GM21576 (cell line): ENCODE measurements at regions not wholly inside any gene's neighbourhood (a gene's known extent, or its start where the extent isn't known, plus 50 kb on each side); places are given as distances from the start of the nearest gene placed in this dataset.
A peak's percentile ranks its signal among the peaks of the same experiment; 100 is the strongest.

Experiments
- ATAC-seq: cut with Tn5 transposase; IDR thresholded peaks from one replicate; pipeline ENCODE4 v1.9.1; 2021; ENCODE audit warnings: mild to moderate bottlenecking, moderate library complexity; ENCODE audit not compliant: unreplicated experiment

DNA sequence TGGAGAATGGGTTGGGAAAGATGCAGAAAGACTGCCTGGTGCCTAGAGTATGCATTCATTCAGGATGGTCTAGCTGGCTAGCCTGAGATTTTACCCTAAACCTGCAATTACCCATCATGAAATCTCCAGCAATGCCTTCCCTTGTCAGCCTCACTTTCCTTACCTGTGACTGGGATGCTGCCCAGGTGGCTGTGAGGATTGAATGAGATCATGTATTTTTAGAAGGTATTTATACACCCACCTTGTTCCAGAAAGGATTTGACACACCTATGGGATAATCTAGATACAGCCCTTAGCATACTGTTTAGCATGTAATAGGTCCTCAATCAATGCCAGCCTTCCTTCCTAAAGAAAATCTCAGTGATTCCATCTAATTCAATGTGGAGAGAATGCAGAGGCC lies 561.4 kb downstream of the CDK5RAP2 start:
- no peak for ATAC-seq

DNA sequence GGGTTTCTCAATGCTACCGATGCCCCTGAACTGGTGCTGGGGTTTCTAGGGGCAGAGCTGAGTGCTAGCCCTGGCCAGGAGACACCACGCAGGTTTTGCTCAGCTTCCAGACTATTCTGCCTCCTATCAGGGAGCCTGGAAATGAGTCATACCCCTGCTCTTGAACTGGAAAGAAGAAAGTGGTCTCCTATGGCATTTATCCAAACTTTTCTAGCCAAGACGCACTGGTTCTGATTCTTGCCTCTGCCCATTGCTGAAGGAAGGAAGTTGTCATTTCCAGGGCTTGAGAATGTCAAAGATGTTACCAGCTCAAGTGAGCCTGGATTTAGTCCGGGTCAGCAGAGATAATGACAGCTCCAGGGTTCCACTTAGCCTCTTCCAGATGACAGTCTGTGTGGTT lies 561.9 kb downstream of the CDK5RAP2 start:
- no peak for ATAC-seq

DNA sequence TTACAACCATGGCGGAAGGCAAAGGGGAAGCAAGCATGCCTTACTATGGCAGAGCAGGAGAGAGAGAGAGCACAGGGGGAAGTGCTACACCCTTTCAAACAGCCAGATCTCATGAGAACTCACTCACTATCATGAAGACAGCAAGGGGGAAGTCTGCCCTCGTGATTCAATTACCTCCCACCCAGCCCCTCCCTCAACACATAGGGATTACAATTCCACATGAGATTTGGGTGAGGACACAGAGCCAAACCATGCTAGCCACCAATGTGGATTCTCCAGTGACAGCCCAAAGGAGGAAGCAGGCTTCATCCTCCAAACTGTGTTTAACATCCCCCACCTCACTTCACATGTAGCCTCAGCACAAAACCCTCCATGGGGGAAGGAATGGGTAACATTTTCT lies 563.7 kb downstream of the CDK5RAP2 start:
- no peak for ATAC-seq

DNA sequence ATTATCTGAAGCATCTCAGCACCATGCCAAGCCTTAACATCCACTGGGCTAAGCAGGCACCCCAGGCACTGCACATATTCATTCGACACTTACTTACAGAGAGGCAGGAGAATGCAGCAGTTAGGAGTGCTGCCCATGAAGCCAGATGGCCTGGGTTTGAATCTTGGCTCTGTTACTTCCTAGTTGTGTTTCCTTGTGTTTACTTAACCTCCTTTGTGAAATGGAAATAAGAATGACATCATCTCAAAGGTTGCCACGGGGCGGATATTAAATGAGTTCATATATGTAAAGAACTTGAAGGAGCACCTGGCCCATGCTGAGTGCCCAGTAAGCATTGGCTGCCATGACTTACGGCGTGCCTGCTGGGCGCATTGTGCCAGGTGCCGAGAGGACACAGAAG lies 565.2 kb downstream of the CDK5RAP2 start:
- ATAC-seq: no peak

DNA sequence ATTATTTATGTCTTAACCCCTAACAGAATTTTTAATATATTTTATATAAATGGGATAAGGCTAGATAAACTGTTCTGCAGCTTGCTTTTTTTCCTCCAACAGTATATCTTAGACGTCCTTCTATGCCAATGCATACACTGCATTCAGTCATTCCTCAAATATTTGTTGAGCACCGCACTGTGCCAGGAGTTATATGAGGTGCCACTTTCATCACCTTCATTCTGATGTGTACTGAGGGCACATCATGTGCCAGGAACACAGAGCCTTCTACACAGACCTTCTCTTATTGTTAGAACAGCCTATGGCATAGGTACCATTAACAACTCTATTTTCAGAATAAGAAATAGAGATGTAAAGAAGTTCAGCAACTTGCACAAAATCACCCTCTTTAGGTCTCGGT lies 570.1 kb downstream of the CDK5RAP2 start:
- no peak for ATAC-seq

DNA sequence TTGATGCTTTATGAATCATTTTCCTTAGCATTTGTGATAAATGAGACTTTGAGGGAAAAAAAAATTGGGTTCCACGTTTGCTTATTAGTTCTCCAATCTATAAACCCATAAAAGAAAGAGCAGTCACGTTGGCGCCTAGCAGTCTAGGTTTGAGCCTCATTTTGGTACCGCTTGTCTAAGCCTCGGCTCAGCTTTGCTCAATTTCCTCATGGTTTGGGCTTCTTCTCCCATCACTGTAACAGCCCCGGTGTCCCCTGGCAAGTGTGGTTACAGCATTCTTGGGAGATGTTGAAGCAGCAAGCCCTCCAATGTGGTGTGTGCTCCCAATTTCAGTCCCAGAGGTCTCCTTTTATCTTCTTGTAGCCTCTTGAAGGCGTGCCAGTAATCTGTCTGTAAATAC lies 578.4 kb downstream of the CDK5RAP2 start:
- no peak for ATAC-seq

DNA sequence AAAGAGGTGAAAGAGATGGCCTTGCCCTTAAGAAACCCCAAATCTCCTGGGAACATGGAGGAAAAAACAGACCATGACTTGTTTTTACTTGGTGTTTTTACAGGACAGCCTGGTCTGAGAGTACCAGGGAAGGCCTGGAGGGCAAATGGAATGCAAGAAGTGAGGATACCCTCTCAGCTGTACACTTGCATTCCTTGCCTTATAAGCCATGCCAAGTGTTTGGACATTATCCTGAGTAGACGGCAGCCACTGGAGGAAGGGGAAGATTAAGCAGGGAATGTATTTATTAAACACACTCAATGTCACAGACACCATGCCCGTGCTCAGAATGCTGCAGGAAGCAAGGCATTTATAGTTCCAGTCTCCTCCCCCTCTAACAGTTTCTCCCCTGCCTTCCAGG lies 581.4 kb downstream of the CDK5RAP2 start:
- ATAC-seq: no peak

DNA sequence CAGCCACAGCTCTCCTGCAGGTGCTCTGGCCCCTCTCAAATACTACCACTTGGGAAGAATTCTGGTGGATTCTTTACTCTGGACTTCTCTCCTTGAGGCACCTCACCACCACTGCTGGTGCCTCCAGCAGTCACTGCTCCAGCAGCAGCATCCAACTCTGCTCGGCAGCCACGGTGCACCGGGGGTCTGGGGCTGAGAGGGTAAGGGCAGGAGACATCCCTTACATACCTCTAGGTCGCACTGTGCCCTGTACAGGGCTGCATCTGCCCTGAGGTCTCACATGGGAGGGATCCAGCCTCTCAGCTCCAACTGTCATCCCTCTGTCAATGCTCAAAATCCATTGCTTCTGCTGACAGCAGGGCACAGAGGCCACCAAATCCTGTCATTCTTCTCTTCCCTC lies 588.2 kb downstream of the CDK5RAP2 start:
- ATAC-seq: no peak

DNA sequence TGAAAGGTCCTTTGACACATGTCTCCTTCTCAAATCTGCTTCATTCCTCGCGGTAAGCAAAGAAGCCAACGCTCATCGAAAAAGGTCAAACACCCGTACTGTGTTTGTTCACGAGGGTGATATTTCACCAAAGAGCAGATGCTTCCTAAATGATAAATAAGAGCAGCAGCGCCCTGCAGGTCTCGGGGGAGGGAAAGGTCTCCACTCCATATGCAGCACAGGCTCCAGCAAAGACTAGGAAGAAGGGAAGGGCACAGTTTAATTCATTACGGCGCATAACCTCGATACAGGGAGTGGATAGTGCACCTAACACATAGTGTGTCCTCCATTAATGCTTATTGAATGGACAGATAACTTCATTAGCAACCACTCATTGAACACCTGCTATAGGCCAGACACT lies 593.3 kb downstream of the CDK5RAP2 start:
- ATAC-seq: no peak

DNA sequence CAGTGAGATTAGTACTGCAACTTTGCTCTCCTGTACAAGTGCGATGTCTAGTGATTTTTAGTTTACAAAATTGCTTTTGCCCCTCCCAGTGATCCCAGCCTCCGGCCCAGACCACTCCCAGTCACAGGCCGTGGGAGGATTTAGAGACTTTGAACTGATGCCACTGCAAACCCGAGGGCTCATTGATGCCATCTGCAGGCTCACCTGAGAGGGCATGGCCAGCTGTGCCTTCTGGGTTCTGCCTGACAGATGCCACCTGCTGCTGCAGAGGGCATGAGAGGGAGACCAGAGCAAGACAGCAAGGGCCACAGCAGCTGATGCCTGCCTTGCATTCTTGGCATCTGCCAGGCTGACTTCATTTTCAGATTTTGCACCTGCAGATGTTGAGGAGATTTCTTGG lies 593.8 kb downstream of the CDK5RAP2 start:
- no peak for ATAC-seq

DNA sequence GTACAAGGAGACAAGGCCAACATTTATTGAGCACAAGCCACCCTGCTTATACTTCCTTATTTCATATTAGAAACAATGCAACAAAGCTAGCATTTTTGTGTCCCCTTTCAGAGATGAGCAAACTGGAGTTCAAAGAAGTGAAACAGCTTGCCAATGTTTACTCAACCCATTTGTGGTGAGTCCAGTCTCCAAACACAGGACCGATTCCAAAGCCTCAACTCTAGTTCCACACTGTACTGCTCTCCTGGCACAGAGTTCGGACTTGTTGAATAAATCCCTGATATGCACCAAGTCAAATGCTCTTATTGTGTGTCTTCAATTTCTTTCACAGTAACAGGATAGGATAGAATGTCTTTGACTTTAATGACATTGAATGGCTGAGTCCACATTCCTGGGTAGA lies 604.8 kb upstream of the BRINP1 start:
- ATAC-seq: no peak

DNA sequence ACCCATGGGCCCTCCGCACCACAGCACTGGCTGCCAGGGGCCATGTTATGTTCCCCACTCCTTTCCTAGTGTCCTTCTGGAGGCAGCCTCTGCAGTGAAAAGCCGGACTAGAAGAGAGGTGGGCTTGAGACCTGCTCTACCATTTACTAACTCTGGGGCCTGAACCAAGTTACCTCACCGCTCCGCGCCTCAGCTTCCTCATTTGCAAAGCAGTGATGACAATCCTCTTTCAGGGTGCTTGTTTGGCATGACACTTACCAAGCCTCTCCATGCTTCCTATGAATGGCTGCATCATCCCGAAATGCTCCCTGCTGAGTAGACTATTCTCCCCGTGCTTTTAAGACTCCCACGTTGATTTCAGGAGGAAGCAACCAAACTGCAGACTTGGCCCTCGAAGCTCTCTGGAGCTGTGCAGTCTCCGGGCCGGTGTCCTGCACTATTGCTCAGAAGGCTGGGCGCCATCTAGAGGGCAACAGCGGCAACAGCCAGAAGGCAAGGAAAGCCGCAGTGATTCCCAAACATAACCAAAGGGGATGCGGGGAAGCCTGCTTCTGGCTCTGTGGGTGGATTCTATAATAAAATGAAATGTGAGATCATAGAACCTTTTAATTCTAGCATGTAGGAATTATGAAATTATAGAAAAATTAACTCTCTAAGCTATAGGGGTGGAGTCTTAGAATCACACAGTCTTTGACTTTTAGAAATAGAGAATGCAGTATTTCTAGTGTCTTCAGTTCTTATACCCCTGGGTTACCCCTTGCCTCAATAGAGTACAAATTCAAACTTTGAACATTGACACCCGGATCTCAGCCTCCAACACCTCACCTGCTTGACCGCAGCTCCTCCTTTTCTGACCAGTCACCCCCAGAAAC lies 599.8 kb upstream of the BRINP1 start:
- peak; percentile 85 for ATAC-seq

DNA sequence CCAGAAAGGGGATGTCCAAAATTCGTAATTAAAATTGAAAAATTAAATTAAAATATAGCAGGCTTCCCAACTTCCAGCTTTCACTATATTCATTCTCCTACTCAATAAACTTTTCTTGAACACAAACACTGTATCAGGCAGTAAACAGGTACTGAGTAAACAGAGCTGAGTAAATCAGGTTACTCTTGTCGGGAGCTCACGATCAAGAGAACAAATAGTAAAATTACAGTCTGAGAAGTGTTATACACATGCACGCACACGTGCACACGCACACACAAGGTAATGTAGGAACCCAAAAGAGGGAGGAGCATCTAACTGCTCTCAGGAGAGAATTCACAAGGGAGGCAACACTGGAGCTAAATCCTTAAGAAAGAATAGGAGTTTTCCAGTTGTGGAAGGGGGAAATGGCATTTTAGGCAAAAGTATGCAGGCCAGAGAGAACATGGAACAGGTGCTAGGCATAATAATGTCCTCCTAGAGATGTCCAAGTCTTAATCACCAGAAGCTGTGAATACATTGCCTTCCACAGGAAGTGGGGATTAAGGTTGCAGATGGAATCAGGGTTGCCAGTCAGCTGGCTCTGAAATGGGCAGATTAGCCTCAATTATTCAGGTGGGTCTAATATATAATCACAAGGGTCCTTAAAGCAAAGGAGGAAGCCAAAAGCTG lies 598.8 kb upstream of the BRINP1 start:
- ATAC-seq: no peak

DNA sequence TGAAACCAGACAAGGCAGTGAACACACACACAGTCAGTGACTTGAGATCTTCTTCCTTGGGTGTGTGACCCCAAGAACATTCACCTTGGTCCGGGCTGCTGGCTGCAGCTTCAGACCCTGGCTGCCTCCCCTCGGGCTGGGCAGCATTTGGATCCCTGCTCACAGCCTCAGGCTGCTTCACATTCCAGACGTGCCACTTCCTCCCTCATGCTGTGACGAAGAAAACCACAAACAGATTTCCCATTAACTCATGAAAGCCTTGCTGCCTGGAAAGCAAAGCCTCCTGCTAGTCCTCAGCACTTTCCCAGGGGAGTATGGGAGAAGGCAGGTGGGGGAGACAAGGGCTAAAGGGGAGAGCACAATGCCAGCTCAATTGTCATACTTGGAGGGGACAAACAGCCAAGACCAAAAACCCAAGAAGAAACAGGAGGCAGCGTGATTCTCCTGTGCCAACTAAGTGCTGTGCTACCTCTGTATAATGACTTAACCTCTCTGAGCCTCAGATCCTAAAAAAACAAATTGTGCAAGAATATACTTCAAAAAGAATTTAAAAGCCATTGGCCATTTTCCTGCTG lies 594.6 kb upstream of the BRINP1 start:
- ATAC-seq: no peak

DNA sequence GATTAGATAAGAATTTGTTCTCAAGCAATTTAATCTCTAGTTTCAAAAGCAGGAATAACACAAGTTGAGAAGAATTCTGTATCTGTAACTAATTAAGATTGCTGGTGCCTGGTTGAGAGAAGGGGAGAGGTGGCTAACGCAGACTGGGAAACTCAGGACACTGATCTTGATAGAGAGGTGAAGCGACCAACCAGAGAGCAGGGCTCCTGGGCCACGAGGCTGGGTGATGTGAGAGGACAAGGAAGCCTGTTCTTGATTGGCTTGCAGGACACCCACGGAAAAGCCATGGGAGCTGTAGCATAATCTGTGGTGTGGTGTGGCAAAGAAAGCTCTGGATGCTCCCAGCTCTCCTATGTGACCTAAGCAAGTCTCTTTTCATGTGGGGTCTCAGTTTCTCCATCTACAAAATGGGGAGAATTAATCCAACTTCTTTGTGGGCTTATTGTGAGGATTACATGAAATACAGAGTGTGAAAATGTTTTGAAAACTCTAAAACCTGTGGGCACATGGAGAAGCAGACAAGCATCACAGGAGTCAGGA lies 594.1 kb upstream of the BRINP1 start:
- no peak for ATAC-seq

DNA sequence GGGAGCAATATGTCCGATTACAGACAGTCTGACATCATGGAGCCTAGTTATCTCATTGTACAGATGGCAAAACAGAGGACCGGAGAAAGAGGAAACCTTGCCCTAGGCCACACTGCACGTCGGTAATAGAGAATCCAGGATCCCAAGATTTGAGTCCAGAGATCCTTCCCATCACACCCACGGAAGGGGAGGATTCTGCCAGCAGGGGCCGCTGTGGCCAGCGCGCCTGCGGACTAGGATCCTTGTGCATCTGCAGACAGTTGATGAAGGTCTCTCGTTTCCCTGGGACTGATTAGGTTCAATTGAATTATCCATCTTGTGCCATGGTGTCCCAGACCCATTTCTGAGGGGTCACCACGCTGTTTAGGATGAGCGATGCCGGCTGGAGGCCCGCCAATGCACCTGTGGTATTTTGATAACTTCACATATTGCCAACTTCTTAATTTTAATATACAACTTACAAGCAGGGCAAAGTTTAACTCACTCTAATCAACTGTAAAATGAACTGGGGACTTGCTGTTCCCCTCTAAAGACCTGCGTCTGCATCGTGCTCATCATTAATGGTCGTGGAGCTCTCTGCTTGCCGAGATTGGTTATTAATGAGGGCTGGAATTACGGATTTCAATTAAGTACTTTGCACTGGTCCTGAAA lies 592.7 kb upstream of the BRINP1 start:
- ATAC-seq: no peak

DNA sequence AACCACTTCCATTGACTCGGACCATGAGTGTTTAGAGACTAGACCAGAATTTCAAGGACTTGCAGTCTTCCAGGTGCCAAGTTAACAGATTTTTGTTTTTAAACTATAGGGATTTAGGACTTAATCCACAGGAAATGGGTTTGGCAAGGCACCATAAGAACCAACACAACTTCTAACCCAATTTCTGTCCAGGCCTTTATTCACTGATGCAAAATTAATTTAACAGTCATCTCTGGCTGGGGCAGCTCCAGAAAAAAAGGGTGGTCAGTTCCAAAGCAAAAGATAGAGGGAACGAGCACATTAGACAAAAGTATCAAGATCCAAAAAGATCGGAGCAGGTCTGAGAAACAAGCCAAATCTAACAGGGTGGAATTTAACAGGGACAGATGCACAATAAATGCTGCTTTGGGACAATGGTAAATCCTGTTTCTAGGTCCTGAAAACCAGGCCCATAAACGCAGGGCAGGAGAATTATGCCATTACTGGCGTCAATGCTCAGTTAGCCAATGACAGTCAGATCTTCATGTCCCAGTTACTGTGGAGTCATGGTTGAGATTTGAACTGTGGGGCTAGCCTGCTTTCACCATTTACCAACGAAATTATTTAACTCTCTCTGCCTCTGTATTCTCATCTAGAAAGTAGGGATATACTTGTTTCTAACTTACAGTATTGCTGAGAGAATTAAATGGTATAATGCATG lies 590.8 kb upstream of the BRINP1 start:
- no peak for ATAC-seq

DNA sequence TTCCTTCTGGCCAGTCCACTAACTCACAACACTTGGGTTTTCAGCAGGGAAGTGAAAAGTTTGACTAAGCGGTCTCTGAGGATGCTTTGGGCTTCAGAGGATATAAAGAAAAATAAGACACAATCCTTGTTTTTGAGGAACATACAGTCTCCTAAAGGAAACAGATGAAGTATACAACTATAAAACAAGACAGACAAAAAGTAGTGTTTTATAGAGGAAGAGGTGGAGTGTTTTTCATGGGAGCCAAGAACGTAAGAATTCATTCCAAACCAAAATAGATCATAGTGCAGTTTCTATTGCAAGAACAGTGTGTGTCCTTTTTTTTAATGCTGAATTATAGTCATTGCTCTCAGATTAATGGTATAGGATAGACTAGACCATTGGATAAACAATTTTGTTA lies 586.9 kb upstream of the BRINP1 start:
- ATAC-seq: no peak

DNA sequence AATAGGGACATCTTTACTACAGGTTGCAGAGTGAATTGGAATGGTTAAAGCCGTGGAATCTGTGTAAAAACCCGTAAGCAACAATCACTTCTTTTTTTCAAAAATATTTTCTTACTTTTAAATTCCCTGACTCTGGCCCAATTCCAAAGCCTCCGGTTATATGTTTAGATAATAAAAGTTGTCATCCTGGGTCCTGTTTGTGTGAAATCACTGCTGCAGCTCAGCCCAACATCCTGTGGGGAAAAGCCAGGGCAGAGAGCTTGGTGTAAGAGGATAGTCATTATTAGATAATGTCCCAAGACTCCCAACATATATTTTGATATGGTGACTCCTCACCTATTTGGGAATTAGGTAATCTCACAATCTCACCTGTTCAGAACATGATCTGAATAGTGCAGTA lies 586.0 kb upstream of the BRINP1 start:
- no peak for ATAC-seq

DNA sequence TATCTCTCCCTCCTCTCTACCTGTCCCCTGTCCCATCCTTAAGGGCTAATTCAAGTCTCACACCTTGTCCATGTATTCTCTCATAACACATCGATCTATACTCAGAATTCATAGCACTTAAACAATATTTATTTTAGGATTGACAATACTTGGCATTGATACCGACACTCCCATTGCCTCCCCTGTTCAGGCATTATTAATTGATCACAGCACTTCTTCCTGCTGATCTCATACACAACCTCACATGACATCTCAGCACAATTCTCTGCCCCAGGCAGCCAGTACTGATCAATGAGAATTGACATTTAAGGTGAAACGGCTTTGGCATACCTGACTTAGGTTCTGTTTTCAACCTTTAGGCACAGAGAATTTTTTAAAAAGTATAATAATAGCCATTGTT lies 582.4 kb upstream of the BRINP1 start:
- ATAC-seq: no peak

DNA sequence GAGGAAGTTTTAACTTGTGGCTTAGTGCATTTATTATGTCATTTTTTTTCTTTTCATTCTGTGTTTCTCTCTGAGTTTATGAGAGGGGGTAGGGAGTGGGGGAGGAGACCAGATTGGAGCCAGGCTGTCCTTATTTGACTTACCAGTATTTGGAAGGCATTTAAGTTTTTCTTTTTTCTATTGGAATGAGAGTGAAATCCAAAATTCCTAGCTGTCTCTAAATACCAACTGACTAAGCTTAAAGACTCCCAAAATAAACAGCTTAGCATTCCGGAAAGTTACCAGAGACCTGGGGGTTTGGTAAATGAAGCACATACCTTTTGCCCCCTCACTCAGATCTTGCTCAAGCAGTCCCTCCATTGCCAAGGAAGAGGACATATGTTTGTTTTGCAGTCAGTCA lies 581.9 kb upstream of the BRINP1 start:
- ATAC-seq: no peak
